ENCODE measurements at regions not wholly inside any gene's neighbourhood (a gene's known extent, or its start where the extent isn't known, plus 50 kb on each side); places are given as distances from the start of the nearest gene placed in this dataset.

- Histone ChIP-seq H3K36me3 (ENCODE audit: insufficient read depth, insufficient read length, low read length) (no peaks in the 10 kb centered on the region), H3K9me3 (ENCODE audit: insufficient read depth, low read length) (no peaks in the 10 kb centered on the region), H3K4me1 (ENCODE audit: insufficient read depth, insufficient read length) (no peaks in the 10 kb centered on the region), H3K4me3 (ENCODE audit: insufficient read length, low read depth) (no peak overlapping the region), H3K9ac (ENCODE audit: insufficient read length, low read depth) (no peak overlapping the region), H3K27me3 (ENCODE audit: insufficient read depth, insufficient read length) (no peaks in the 10 kb centered on the region)
- TF ChIP-seq SUZ12 (IDR thresholded peaks at IDR 0.05; ENCODE audit: extremely low read depth, insufficient read depth, insufficient read length) (no peak), YY1 (IDR thresholded peaks at IDR 0.05; ENCODE audit: insufficient read depth, insufficient read length) (no peak), ZNF274 (IDR thresholded peaks at IDR 0.05; ENCODE audit: low read depth, low read length) (no peak)
- no peak for DNase-seq (ENCODE audit: low read depth, low spot score)
Measured at GRCh38 chr18:65145312-65145711, 605.5 kb upstream of the CDH7 start.

GRCh38 chr18:65133610-65134009 is 617.2 kb upstream of the CDH7 start:
- no peak for TF ChIP-seq YY1 (IDR thresholded peaks at IDR 0.05; ENCODE audit: insufficient read depth, insufficient read length)
- TF ChIP-seq ZNF274 (IDR thresholded peaks at IDR 0.05; ENCODE audit: low read depth, low read length): no peak
- no peak for TF ChIP-seq SUZ12 (IDR thresholded peaks at IDR 0.05; ENCODE audit: extremely low read depth, insufficient read depth, insufficient read length)
- Histone ChIP-seq H3K4me3 (ENCODE audit: insufficient read length, low read depth) (no peak overlapping the region), H3K27me3 (ENCODE audit: insufficient read depth, insufficient read length) (no peaks in the 10 kb centered on the region), H3K9me3 (ENCODE audit: insufficient read depth, low read length) (no peaks in the 10 kb centered on the region), H3K36me3 (ENCODE audit: insufficient read depth, insufficient read length, low read length) (no peaks in the 10 kb centered on the region), H3K9ac (ENCODE audit: insufficient read length, low read depth) (no peak overlapping the region), H3K4me1 (ENCODE audit: insufficient read depth, insufficient read length) (no peaks in the 10 kb centered on the region)
- DNase-seq (ENCODE audit: low read depth, low spot score): no peak

GRCh38 chr18:65124633-65125032 is 626.2 kb upstream of the CDH7 start:
- H3K9me3 ChIP-seq (ENCODE audit: insufficient read depth, low read length): peaks cover 24% of the 10 kb centered on the region
- no peaks in the 10 kb centered on the region for H3K27me3 ChIP-seq (ENCODE audit: insufficient read depth, insufficient read length)
- TF ChIP-seq SUZ12 (IDR thresholded peaks at IDR 0.05; ENCODE audit: extremely low read depth, insufficient read depth, insufficient read length) (no peak), YY1 (IDR thresholded peaks at IDR 0.05; ENCODE audit: insufficient read depth, insufficient read length) (no peak), ZNF274 (IDR thresholded peaks at IDR 0.05; ENCODE audit: low read depth, low read length) (no peak)
- H3K36me3 ChIP-seq (ENCODE audit: insufficient read depth, insufficient read length, low read length): no peaks in the 10 kb centered on the region
- H3K4me1 ChIP-seq (ENCODE audit: insufficient read depth, insufficient read length): no peaks in the 10 kb centered on the region
- H3K9ac ChIP-seq (ENCODE audit: insufficient read length, low read depth): no peak overlapping the region
- no peak for DNase-seq (ENCODE audit: low read depth, low spot score)
- H3K4me3 ChIP-seq (ENCODE audit: insufficient read length, low read depth): no peak overlapping the region

GRCh38 chr18:65103864-65104263 is 646.9 kb upstream of the CDH7 start:
- Histone ChIP-seq H3K4me3 (ENCODE audit: insufficient read length, low read depth) (no peak overlapping the region), H3K27me3 (ENCODE audit: insufficient read depth, insufficient read length) (no peaks in the 10 kb centered on the region), H3K4me1 (ENCODE audit: insufficient read depth, insufficient read length) (no peaks in the 10 kb centered on the region), H3K36me3 (ENCODE audit: insufficient read depth, insufficient read length, low read length) (no peaks in the 10 kb centered on the region), H3K9ac (ENCODE audit: insufficient read length, low read depth) (no peak overlapping the region), H3K9me3 (ENCODE audit: insufficient read depth, low read length) (no peaks in the 10 kb centered on the region)
- TF ChIP-seq YY1 (IDR thresholded peaks at IDR 0.05; ENCODE audit: insufficient read depth, insufficient read length): no peak
- no peak for TF ChIP-seq ZNF274 (IDR thresholded peaks at IDR 0.05; ENCODE audit: low read depth, low read length)
- TF ChIP-seq SUZ12 (IDR thresholded peaks at IDR 0.05; ENCODE audit: extremely low read depth, insufficient read depth, insufficient read length): no peak
- DNase-seq (ENCODE audit: low read depth, low spot score): no peak

- H3K36me3 ChIP-seq (ENCODE audit: insufficient read depth, insufficient read length, low read length): no peaks in the 10 kb centered on the region
- DNase-seq (ENCODE audit: low read depth, low spot score): no peak
- no peaks in the 10 kb centered on the region for H3K4me1 ChIP-seq (ENCODE audit: insufficient read depth, insufficient read length)
Measured at GRCh38 chr18:65093346-65093745, 657.5 kb upstream of the CDH7 start.

GRCh38 chr18:65091744-65092329 is 659.0 kb upstream of the CDH7 start:
- peak; percentile 3 for DNase-seq (ENCODE audit: low read depth, low spot score)
- Histone ChIP-seq H3K4me3 (ENCODE audit: insufficient read length, low read depth) (no peak overlapping the region), H3K4me1 (ENCODE audit: insufficient read depth, insufficient read length) (no peaks in the 10 kb centered on the region), H3K27me3 (ENCODE audit: insufficient read depth, insufficient read length) (no peaks in the 10 kb centered on the region), H3K9ac (ENCODE audit: insufficient read length, low read depth) (no peak overlapping the region), H3K36me3 (ENCODE audit: insufficient read depth, insufficient read length, low read length) (no peaks in the 10 kb centered on the region), H3K9me3 (ENCODE audit: insufficient read depth, low read length) (no peaks in the 10 kb centered on the region)
- no peak for TF ChIP-seq SUZ12 (IDR thresholded peaks at IDR 0.05; ENCODE audit: extremely low read depth, insufficient read depth, insufficient read length)
- TF ChIP-seq ZNF274 (IDR thresholded peaks at IDR 0.05; ENCODE audit: low read depth, low read length): no peak
- TF ChIP-seq YY1 (IDR thresholded peaks at IDR 0.05; ENCODE audit: insufficient read depth, insufficient read length): no peak

More at GRCh38 chr18:65093346-65093745, 657.5 kb upstream of the CDH7 start:
- Histone ChIP-seq H3K9me3 (ENCODE audit: insufficient read depth, low read length) (no peaks in the 10 kb centered on the region), H3K27me3 (ENCODE audit: insufficient read depth, insufficient read length) (no peaks in the 10 kb centered on the region), H3K4me3 (ENCODE audit: insufficient read length, low read depth) (no peak overlapping the region), H3K9ac (ENCODE audit: insufficient read length, low read depth) (no peak overlapping the region)
- TF ChIP-seq YY1 (IDR thresholded peaks at IDR 0.05; ENCODE audit: insufficient read depth, insufficient read length) (no peak), ZNF274 (IDR thresholded peaks at IDR 0.05; ENCODE audit: low read depth, low read length) (no peak), SUZ12 (IDR thresholded peaks at IDR 0.05; ENCODE audit: extremely low read depth, insufficient read depth, insufficient read length) (no peak)

- H3K27me3 ChIP-seq (ENCODE audit: insufficient read depth, insufficient read length): no peaks in the 10 kb centered on the region
- no peaks in the 10 kb centered on the region for H3K36me3 ChIP-seq (ENCODE audit: insufficient read depth, insufficient read length, low read length)
- H3K4me3 ChIP-seq (ENCODE audit: insufficient read length, low read depth): no peak overlapping the region
- no peaks in the 10 kb centered on the region for H3K4me1 ChIP-seq (ENCODE audit: insufficient read depth, insufficient read length)
- no peak overlapping the region for H3K9ac ChIP-seq (ENCODE audit: insufficient read length, low read depth)
- TF ChIP-seq SUZ12 (IDR thresholded peaks at IDR 0.05; ENCODE audit: extremely low read depth, insufficient read depth, insufficient read length) (no peak), YY1 (IDR thresholded peaks at IDR 0.05; ENCODE audit: insufficient read depth, insufficient read length) (no peak), ZNF274 (IDR thresholded peaks at IDR 0.05; ENCODE audit: low read depth, low read length) (no peak)
- no peak for DNase-seq (ENCODE audit: low read depth, low spot score)
- no peaks in the 10 kb centered on the region for H3K9me3 ChIP-seq (ENCODE audit: insufficient read depth, low read length)
Measured at GRCh38 chr18:65082907-65083306, 667.9 kb upstream of the CDH7 start.
